ENCODE measurements at regions not wholly inside any gene's neighbourhood (a gene's known extent, or its start where the extent isn't known, plus 50 kb on each side); places are given as distances from the start of the nearest gene placed in this dataset.
"Not testable (repeated sequence)": the region's sequence is repeated elsewhere in the genome, so short reads cannot be mapped to it uniquely, and the experiment has no call there.

DNA sequence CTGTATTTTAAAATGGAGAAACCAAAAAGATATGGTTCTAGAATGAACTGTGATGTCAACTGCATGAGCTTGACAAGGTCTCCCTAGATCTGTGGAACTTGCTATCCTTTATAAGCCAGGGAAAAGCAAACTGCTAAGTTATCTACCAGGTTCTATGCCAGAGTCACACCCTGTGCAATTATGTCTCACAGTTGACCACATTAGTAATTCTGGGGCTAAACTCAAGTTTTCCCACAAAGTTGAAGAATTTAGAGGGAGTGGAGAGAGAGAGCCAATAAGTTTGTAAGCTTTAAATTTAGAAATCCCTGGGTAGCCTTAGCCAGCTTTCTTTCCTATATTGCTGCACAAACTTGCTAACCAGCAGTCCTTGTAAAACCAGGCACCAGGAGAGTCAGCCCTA is 407.0 kb upstream of the SASH1 start:
- no peak for DNase-seq

DNA sequence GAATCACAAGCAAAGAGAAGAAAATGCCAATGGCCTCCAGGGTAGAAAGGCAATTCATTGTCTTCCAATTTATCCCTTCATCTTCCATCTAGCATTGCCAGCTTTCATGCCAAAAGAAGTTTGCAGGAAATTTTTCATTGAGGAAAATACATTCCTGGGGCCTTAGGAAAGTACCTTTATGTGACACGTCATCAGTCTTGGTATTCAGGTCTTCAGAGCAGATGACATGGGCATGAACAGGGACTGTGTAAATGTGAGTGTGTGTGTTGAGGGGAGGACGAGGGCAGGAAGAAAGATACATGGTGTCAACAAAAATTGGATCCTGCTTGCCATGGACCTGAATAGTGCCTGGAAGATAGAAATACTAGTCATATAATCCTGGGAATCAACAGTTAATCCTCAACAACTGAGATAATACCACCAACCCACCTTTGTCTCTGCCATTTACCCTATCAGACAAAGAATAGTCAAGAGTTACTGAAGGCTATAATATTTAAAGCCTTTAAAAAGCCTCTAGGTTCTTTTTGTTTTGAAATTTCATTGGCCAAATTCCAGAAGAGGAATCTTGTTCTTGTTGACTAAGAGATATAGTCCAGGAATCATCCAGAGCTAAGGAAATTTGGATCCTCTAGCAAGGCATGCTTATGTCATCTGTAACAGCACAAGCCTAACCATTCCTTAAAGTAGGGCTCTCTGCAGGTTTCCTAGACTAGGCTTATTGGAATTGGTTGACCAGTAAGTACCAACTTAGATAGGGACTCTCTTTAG is 405.8 kb upstream of the SASH1 start:
- no peak for DNase-seq

DNA sequence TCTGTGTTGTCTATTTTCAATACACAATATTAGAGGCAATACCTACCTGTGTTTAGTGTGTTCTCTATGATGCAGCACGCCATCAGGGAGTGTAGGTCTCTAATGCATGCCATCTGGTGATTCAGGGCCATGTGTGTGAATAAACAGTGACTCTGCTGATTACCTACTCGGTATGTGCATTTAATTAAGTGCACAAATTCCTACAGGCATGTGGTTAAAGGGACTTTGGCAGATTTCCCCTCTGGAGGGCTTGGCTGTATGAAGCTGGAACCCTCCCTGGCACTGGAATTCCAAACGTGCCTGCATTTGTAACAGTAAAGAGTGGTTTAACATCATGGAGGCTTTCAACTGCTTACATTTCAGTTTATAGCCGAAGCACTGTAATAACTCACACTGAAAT is 401.5 kb upstream of the SASH1 start:
- no peak for DNase-seq

DNA sequence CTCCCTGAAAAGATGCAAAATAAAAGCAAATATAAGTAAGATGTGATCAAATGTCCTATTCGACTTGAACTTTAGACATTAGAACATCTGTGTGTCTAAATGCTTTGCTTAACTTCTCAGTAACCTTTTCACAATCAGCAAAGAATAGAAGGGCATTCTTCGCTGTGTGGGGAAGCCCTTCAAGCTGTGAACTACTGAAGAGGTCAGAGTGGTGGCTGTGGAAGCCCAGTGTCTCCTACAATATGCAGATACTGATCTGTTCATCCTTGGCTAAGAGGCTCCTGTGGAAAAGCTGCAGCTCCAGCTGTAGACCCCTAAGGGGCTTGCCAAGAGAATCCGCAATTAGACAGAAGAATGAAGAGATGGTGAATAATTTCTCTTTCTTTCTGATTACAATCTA is 400.3 kb upstream of the SASH1 start:
- no peak for DNase-seq

DNA sequence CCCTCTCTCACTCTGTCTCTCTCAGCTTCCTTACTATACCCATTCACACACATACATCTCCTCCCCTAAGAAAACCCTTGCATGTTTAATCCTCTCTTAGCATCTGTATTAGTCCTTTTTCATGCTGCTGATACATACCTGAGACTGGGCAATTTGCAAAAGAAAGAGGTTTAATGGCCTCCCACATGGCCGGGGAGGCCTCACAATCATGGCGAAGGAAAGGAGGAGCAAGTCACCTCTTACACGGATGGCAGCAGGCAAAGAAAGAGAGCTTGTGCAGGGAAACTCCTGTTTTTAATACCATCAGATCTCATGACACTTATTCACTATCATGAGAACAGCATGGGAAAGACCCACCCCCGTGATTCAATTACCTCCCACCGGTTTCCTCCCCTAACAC is 398.5 kb upstream of the SASH1 start:
- no peak for DNase-seq

DNA sequence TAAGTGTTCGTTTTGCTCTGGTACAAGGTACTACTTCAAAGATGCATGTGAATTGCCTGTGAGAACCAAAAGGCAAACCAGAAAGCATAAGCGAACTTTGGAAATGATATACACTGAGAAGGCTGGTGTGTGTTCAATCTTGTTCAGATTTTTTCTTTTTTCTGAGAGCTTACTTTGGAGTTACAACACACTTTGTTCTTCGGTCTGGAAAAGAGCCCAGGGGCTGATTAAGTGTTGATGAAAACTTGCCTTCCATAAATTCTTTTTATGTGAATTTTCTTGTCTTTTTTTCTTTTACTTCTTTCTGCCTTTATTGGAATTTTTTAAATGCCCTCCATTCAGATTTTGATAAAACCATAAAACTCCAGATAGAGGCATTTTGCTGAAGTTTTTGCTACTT is 395.1 kb upstream of the SASH1 start:
- no peak for DNase-seq

DNA sequence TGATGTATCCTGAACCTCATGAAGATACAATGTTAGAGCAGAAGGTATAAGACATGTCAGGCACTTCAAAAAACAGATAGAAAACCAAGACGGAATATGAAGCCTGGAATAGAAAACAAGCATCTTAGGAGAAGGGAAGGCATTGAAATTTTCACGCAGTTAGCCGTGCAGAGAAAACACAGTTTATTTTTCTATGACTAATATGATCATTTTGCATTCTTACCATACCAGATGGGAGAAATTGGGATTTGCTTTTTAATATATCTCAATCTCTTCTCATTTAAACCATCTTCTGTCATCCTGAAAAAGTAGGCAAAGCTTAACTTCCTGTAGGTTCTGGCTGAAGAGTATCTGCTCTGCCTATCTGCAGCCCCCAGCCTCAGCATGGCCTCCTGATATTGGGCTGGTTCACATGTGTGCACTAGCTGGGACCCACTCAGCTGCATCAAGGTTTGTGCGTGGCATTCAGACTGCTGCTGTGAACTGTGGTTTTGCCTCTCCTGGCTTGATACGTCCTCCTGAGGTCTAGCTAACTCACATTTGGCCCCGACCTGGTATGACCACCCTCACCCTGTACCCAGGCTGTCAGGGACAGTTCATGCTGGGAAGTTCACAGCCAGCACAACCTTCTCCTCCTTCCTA is 392.5 kb upstream of the SASH1 start:
- no peak for DNase-seq

DNA sequence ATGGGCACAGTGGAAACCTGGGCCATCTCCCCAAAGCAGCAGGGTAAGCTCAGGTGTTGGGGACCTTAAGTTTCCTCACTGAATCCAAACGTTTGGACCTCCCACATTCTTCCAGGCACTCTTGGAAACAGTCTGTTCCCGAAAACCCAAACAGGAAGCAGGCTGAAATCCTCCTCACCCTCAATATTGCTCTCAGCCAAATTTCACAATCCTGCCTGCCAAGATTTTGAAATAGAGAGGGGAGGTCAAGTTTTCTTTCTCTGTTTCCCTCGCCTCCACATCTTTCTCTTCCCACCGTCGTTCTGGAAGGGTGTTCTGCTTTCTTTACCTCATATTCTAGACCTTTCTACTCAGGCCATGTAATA is 392.0 kb upstream of the SASH1 start:
- DNase-seq = no peak

DNA sequence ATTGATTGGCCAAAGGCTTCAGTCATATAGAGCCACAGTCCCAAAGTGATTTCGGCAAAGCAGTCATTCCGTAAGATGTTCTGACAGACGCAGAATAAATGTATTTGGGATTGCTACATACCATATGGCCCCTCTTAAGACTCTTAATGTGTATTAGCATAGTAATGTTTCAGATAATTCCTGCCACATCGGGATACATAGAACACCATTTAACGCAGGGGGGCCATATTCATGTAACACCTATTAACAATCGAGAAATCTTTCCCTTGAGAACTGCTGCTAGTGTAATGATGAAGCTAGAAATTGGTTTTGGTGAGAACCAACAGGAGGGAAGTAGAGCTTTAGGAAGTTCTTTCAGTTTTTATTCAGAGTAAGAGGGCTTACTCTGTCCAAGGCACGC is 390.9 kb upstream of the SASH1 start:
- no peak for DNase-seq

DNA sequence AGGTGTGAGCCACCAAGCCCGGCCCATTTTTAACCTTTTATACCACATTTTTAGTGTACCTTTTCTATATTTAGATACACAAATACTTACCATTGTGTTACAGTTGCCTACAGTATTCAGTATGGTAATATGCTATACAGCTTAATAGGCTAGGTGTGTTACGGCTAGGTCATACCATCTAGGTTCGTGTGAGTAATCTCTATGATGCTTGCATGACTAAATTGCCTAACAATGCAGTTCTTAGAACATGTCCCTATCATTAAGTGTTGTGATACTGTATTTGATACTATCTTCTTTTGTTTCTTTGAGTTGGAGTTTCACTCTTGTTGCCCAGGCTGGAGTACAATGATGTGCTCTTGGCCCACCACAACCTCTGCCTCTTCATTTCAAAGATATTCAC is 387.7 kb upstream of the SASH1 start:
- no peak for DNase-seq

DNA sequence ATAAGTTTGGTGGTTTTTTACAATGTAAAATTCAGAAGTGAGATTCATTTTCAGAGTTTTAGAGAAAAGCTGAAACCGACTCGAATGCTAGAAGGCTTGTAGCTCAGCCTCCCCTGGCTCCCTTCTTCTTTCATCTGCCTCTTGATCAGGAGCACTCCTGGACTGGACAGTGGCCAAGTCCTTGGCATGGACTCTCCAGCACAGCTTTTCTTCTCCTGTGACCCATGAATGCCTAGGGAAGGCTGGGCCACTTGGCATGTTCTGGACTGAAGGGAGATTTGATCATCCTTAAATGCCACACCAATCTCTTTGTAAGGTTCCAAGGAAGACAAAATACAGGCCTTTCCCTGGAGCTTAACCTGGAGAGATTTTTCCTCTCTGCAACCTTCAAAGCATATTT is 384.0 kb upstream of the SASH1 start:
- DNase-seq = no peak

DNA sequence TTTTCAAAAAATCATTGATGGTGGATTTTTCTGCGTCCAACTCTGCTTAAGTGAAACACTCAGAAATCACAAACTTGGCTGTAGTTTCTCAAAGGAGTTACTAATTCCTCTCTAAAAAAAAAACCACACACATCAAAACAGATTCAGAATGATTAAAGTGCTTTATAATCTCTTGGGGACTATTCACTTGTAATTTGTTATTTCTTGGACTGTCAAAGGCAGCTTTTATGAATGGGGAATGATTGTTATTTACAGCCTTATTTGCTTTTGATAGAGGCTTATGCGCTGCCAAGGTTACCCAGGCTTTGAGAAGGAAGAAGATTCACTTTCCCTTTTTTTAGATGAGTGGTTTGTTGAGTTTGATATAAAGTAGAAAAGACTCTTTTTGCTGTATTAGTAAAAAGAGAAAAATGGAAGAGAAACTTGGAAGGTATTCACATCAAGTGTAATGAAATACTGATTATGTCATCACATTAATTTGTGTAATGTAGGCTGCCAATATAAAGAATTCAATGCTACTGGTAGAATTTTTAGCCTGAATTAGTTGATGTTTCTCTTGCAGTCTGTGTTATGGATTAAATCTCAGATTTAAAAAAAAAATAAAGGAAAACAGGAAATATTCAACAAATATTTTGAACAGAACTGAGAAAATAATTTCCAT is 381.0 kb upstream of the SASH1 start:
- no peak for DNase-seq

DNA sequence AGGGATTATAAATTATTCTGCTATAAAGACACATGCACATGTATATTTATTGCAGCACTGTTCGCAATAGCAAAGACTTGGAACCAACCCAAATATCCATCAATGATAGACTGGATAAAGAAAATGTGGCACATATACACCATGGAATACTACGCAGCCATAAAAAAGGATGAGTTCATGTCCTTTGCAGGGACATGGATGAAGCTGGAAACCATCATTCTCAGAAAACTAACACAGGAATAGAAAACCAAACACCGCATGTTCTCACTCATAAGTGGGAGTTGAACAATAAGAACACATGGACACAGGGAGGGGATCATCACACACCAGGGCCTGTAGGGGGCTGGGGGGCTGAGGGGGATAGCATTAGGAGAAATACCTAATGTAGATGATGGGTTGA is 377.2 kb upstream of the SASH1 start:
- not testable (repeated sequence) for DNase-seq

DNA sequence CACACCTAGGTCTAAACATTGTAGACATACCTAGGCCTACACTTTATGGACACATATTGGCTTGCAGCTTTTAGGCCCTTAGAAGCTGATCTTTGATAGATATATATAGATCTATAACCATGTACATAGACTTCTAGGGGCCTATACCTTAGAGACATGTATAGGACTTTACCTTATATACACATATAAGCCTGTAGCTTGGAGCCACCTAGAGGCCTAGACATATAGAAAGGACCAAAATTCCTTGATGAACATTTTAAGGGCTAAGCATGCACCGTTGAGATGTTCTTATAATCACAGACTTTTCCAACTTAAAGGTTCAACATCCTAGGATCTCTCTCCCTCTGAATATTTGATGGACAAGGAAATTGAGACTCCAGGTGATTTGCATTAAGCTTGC is 371.7 kb upstream of the SASH1 start:
- no peak for DNase-seq

DNA sequence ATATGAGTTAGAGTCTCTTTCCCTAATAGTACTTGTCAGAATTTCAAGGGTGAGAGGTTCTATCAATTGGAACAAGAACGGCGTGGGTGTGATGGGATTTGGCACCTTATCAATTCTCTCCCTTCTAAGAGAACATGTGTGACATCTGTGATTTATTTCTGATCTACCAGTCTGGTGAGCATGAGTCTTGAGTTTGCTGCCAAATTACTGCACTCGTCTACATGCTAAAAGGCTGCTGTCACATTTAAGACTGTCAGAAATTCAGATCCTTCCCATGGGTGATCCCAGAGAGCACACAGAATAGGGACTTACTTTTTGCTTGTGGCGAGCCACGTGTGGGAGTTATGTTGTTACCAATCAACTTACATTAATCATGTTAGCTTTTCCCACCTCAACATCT is 370.2 kb upstream of the SASH1 start:
- DNase-seq = no peak

DNA sequence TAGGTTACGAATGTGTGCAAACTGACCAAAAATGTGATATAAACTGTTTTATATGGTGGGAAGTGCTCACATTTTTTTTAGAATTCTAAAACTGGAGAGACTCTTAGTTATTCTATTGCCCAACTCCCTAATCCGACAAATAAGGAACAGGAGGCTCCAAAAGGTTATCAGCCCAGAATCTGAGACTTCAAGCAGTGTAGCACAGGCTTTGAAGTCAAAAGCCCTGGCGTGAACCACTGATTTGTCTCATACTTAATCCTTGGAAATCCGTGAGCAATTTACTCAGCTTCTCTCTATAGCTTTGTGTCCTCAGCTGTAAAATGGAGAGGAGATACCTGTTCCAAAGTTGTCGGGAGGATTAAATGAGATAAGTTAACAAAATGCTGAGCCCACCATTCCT is 368.8 kb upstream of the SASH1 start:
- DNase-seq = no peak

DNA sequence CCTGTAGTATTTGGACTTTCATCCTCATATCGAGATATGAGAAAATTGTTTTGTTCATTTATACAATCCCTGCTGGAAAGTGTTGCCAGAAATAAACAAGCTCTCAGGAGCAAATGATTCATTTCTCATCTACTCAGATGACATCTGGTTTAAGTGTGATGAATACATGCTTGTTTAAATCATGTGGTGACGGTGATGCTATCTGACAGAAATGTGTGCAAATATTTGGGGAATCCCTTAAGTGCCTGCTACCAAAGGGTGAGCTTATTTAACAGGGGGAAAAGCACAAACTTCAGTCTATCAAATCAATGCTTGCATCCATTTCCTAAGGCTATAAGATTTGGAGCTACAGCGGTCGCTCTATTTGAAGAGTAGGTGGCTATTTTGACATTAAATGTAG is 368.3 kb upstream of the SASH1 start:
- DNase-seq = no peak

DNA sequence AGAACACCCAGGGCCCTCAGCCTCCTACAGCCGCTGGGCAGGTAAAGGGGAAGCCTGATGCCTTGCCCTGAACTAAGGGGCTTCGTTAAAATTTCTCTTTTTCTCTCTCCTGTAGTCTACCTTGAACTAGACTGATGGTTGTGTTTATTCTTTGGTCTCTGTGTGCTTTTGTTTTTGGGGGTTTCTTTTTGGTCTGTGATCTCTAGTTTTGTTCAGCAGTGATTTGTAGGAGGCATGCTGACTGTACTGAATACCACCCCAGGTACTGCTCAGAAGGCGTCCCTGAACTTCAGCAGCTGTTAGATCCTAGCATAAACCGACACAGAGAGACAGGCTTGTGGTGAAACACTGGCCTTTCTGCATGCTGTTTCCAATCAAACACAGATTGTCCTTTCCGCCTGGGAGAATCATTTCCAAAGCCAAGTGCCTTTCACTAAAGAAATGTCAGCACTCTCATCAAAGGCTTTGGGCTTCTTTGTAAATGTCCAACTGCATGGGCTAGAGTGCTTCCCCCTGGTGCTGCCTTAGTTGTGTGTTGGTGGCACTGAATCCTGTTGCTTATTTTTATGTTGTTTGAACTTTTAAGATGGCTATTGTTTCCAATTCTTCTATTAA is 364.7 kb upstream of the SASH1 start:
- DNase-seq = no peak

DNA sequence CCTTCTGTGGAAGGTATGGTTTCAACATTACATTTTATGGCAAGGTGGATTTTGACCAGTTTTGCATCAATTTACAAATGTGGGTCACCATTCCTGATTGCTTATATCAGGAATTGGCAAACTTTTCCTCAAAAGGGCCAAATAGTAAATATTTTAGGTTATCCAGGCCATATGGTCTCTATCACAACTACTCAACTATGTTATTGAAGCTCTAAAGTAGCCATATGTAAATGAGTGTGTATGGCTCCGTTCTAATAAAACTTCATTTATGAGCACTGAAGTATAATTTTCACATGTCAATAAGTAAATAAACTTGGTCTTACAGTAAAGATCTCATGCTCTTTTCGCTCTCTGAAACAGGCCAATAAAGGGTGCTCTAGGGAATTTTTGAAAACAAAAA is 362.7 kb upstream of the SASH1 start:
- DNase-seq = no peak

DNA sequence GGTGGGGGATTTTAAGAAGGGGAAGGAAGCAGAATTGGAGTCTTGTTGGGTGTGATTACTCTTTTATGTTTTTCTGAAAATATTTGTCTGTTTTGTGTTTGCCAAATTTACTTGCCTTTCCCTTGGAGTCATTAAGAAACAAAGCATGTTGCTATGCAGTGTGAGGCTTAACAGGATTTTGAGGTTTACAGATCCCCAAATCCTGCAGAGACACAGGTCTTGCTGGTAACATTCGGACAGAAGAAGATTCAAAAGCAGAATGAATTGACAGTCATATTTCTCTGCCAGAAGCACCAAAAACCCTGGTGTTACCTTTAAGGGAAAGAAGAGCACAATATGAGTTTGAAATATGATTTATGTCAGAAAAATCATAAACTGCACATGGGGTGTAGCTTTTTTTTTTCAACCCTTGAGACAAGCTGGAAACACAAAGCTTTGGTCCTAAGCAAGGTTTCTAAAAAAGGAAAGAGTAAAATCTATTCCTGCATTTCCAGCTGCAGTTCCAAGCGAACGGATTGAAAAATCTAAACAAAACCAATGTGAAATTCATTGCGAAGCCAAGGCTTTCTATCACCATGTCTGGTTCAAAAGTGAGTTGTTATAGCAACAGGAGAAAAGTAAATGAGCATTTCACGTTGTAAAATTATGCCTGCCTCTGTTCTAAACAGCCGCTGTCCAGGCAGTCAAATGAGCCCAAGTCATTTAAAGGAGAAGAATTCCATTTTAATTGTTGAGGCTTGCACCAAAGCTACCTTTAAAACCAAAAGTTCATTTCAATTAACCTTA is 358.9 kb upstream of the SASH1 start:
- no peak for DNase-seq

DNA sequence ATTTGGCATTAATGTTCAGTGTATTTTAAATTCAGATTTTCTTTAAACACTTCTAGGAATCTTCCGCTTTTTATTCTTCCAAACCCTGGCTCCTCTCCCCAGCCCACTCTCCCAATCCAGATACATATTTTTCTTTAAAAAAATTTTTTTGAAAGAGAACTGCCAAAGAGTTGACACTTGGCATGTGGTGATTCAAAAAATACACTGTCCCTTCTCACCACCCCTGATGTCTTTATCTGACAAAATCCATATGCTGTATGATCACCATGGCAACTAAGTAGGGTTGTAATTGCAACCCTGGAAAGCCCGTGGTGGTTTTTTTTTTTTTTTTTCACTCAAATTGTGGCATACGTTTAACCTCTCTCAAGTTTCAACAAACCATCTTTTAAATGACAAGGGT is 355.8 kb upstream of the SASH1 start:
- no peak for DNase-seq

DNA sequence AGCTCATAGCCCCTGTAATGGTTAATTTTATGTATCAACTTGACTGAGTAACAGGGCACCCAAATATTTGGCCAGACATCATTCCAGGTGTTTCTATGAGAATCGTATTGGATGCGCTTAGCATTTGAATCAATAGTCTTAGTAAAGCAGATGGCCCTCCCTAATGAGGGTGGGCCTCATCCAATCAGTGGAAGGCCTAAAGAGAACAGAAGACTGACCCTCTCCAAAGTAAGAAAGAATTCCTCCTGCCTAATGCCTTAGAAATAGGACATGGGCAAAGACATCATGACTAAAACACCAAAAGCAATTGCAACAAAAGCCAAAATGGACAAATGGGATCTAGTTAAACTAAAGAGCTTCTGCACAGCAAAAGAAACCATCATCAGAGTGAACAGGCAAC is 352.5 kb upstream of the SASH1 start:
- no peak for DNase-seq

DNA sequence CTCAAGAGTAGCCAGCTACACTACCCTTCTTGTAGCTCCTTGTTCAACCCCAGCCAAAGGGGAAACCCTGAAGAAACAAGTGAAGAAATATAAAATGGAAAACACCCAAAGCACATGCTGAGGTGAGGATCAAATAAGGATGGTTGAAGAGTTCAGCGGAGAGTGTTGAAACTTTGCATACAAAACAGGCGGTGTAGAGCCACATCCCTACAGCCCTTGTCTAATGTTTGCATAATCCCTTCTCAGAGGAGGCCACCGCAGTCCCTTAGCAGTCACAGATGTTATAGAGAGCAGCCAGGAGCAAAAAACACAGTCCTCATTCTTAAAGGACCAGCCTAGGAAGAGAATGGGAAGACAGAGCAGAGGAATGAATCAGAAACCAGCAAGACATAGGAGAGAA is 350.7 kb upstream of the SASH1 start:
- no peak for DNase-seq

Data from activated CD8-positive, alpha-beta memory T cell treated with anti-CD3 and anti-CD28 coated beads for 24 hours (primary cell).